ENCODE measurements at regions not wholly inside any gene's neighbourhood (a gene's known extent, or its start where the extent isn't known, plus 50 kb on each side); places are given as distances from the start of the nearest gene placed in this dataset.

- no peak for TF ChIP-seq CTCF (IDR thresholded peaks at IDR 0.05; ENCODE audit: borderline replicate concordance)
- Histone ChIP-seq H3K27ac (replicated peaks) (no peak overlapping the region), H3K36me3 (no peaks in the 10 kb centered on the region), H3K9me3 (replicated peaks) (no peaks in the 10 kb centered on the region), H3K4me1 (no peaks in the 10 kb centered on the region), H3K4me3 (no peak overlapping the region), H3K27me3 (ENCODE audit: low read depth) (no peaks in the 10 kb centered on the region)
- intact Hi-C loops (cut with micrococcal nuclease): no loop called here
- DNase-seq: no peak
Observed at GRCh38 chr11:28483072-28483867, 375.1 kb downstream of the METTL15 start.

- Histone ChIP-seq H3K27me3 (ENCODE audit: low read depth) (no peaks in the 10 kb centered on the region), H3K9me3 (replicated peaks) (no peaks in the 10 kb centered on the region), H3K27ac (replicated peaks) (no peak overlapping the region), H3K4me3 (no peak overlapping the region), H3K36me3 (no peaks in the 10 kb centered on the region), H3K4me1 (no peaks in the 10 kb centered on the region)
- intact Hi-C loops (cut with micrococcal nuclease): no loop called here
- no peak for TF ChIP-seq CTCF (IDR thresholded peaks at IDR 0.05; ENCODE audit: borderline replicate concordance)
- no peak for DNase-seq
Observed at GRCh38 chr11:28482666-28483065, 374.5 kb downstream of the METTL15 start.

DNA sequence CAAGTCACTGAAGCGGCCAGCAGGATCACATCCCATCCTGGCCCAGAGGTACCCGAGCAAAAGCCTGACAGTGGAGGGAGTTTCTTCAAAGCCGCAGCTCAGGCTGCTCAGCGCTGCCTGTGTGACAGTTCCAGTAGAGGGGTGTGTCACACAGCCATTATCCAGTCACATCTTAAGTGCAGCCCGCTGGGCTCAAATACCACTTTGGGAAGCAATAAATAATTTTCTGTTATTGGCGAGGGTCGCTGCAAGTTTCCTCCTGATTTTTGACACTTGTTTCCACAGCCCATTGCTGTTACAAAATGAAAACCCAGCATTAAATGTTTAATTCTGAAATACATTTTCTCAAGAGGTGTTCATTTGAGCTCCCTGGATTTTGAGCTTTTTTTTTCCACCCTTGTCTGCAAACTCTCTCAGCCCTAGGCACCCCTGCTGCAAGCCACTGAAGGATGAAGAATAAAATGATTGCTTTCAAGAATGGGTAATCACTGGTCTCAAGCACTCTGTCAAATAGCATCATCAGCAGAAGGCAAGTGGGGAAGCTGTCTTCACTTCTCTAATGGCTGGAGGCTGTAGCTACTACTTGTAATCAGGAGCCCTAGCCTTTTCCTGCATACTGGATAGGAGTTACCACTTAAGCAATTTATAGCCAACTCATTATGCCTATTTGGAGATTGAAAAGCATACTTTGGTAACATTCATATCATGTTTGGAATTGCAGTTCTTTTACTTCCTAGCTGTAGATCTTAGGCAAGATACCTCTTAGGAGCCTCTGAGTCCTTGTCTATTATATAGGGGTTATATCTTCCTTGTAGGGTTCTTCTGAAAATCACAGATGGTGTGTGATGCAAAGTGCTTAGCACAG lies 373.7 kb downstream of the METTL15 start:
- no peak for TF ChIP-seq CTCF (IDR thresholded peaks at IDR 0.05; ENCODE audit: borderline replicate concordance)
- H3K4me3 ChIP-seq: no peak overlapping the region
- H3K9me3 ChIP-seq (replicated peaks): no peaks in the 10 kb centered on the region
- H3K36me3 ChIP-seq: no peaks in the 10 kb centered on the region
- no peak overlapping the region for H3K27ac ChIP-seq (replicated peaks)
- no peak for DNase-seq
- intact Hi-C loops (cut with micrococcal nuclease): no loop called here
- peaks cover under 1% of the 10 kb centered on the region for H3K4me1 ChIP-seq
- H3K27me3 ChIP-seq (ENCODE audit: low read depth): no peaks in the 10 kb centered on the region

DNA sequence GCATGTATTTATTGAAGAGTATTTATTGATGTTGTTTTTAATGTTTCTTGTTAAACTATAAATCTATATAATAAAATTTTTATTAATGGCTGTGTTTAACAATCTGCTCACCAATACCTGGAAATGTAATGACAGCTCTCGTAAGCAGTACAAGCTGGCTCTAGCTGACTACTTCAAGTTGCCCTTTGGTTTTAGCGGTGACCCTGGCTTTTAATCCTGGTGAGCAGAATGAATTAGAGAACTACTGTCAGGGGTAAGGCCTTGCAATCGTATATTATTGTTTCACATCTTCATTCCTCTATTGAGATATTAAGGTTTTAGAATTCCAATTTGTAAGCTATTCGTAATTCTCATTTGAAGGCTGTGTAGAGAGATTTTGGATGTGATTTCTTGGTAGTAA lies 372.2 kb downstream of the METTL15 start:
- Histone ChIP-seq H3K27ac (replicated peaks) (no peak overlapping the region), H3K4me3 (no peak overlapping the region), H3K27me3 (ENCODE audit: low read depth) (no peaks in the 10 kb centered on the region), H3K9me3 (replicated peaks) (no peaks in the 10 kb centered on the region), H3K4me1 (peaks cover 13% of the 10 kb centered on the region), H3K36me3 (no peaks in the 10 kb centered on the region)
- no peak for TF ChIP-seq CTCF (IDR thresholded peaks at IDR 0.05; ENCODE audit: borderline replicate concordance)
- intact Hi-C loops (cut with micrococcal nuclease): no loop called here
- DNase-seq: no peak

GRCh38 chr11:28476864-28477263 lies 368.7 kb downstream of the METTL15 start:
- no peak for DNase-seq
- no peaks in the 10 kb centered on the region for H3K27me3 ChIP-seq (ENCODE audit: low read depth)
- intact Hi-C loops (cut with micrococcal nuclease): no loop called here

More at GRCh38 chr11:28476864-28477263, 368.7 kb downstream of the METTL15 start:
- Histone ChIP-seq H3K4me1 (peaks cover 20% of the 10 kb centered on the region), H3K4me3 (no peak overlapping the region), H3K36me3 (no peaks in the 10 kb centered on the region), H3K27ac (replicated peaks) (no peak overlapping the region), H3K9me3 (replicated peaks) (no peaks in the 10 kb centered on the region)
- TF ChIP-seq CTCF (IDR thresholded peaks at IDR 0.05; ENCODE audit: borderline replicate concordance): no peak

Measured in left ventricle myocardium inferior (tissue), 1 donor.